PC-9 (cell line): ENCODE measurements at regions not wholly inside any gene's neighbourhood (a gene's known extent, or its start where the extent isn't known, plus 50 kb on each side); places are given as distances from the start of the nearest gene placed in this dataset.

Experiments used
- EZH2 ChIP-seq: fragments of 200-600 bp; sonication (generic); IDR thresholded peaks from 2 replicates; pipeline ENCODE4 v1.8.0; 2017; ENCODE audit warnings: antibody characterized with exemption, low read depth
- TF ChIP-seq, protein P1 (sequence below): fragments of 200-600 bp; sonication (generic); conservative IDR thresholded peaks from 2 replicates; pipeline ENCODE4 v1.6.1; 2017; ENCODE audit warnings: mixed run types, antibody characterized with exemption, mild to moderate bottlenecking, moderate library complexity

DNA sequence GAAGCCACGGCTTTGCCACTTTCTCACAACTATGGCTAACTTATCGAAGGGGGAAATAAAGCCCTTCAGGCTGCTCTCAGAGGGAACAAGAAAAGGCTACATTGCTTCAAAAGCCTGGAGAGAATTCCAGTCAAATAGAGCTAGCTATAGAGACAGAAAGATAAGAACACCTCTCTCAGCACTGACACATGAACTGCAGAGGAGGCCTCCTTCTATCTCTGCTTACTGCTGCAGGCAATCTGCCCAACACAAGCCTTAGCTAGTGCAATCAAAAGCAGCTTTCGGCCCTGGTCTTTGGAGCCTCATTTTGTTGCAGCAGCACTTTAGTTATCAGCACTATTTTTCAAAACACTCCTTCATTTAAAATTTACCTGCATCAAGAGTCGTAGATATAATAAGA is 118.4 kb upstream of the ROBO1 start:
- TF ChIP-seq, protein P1, sequence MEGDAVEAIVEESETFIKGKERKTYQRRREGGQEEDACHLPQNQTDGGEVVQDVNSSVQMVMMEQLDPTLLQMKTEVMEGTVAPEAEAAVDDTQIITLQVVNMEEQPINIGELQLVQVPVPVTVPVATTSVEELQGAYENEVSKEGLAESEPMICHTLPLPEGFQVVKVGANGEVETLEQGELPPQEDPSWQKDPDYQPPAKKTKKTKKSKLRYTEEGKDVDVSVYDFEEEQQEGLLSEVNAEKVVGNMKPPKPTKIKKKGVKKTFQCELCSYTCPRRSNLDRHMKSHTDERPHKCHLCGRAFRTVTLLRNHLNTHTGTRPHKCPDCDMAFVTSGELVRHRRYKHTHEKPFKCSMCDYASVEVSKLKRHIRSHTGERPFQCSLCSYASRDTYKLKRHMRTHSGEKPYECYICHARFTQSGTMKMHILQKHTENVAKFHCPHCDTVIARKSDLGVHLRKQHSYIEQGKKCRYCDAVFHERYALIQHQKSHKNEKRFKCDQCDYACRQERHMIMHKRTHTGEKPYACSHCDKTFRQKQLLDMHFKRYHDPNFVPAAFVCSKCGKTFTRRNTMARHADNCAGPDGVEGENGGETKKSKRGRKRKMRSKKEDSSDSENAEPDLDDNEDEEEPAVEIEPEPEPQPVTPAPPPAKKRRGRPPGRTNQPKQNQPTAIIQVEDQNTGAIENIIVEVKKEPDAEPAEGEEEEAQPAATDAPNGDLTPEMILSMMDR, result no peak
- no peak for TF ChIP-seq EZH2
